PC-3 (cell line): ENCODE measurements at regions not wholly inside any gene's neighbourhood (a gene's known extent, or its start where the extent isn't known, plus 50 kb on each side); places are given as distances from the start of the nearest gene placed in this dataset.

Experiments used
- CTCF ChIP-seq: fragments of 300-600 bp; sonication (generic); conservative IDR thresholded peaks from 2 replicates; pipeline ENCODE4 v1.5.1; 2017; ENCODE audit warnings: antibody characterized with exemption, low read depth, mild to moderate bottlenecking, low read length
- EZH2phosphoT487 ChIP-seq: fragments of 300-600 bp; sonication (generic); IDR thresholded peaks from 2 replicates; pipeline ENCODE4 v1.6.1; 2018; ENCODE audit warnings: mild to moderate bottlenecking, antibody characterized with exemption, low read length, borderline replicate concordance

GRCh38 chr19:22502766-22503165 is 80.6 kb upstream of the ZNF98 start:
- TF ChIP-seq CTCF (no peak), EZH2phosphoT487 (no peak)
